ENCODE measurements at regions not wholly inside any gene's neighbourhood (a gene's known extent, or its start where the extent isn't known, plus 50 kb on each side); places are given as distances from the start of the nearest gene placed in this dataset.
"Not testable (repeated sequence)": the region's sequence is repeated elsewhere in the genome, so short reads cannot be mapped to it uniquely, and the experiment has no call there.

DNA sequence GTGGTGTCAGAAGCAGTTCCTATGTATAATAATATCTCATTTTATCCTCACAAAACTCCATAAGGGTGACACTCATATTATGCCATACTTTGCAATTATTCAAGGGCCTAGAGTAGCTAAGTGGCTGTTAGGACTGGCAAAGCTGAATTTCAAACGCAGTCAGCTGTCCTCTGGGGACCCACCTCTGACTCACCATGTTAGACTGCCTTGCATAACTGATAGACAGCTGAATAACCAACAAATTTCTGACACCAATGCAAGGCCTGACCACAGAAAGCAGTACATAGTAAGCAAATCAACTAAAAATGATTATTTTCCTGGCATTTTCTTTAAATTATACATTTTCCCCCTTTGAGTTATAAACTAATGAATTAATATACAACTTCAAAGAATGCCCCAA lies 251.6 kb upstream of the PTGER4 start:
- in situ Hi-C loops (cut with MboI; ENCODE audit: low pct_ligation_motif_present in 1 of 4, low pct_unique_long_range_greater_than_20kb in 1 of 4, low sequenced_read_pairs in 3 of 4) (no loop called here), intact Hi-C loops (cut with DNase I; ENCODE audit: low total_unique reads) (no loop called here)
- Histone ChIP-seq H3K9me3 (no peaks in the 10 kb centered on the region), H3K27me3 (no peaks in the 10 kb centered on the region), H3K36me3 (no peaks in the 10 kb centered on the region), H3K4me1 (peaks cover 0 to 36% (median 14%) of the 10 kb centered on the region in 4 donors), H3K4me3 (no peak overlapping the region), H3K27ac (no peak overlapping the region)
- no peak for DNase-seq
- WGBS, 2 donors (ENCODE audit: low coverage in 1 of 2) = 59% methylated on average over 1 of the region's 1 CpG; no CpG with 5 or more reads in 1 of the 2 donors
- TF ChIP-seq EP300 (IDR thresholded peaks at IDR 0.05; ENCODE audit: low read depth) = no peak
- TF ChIP-seq POLR2A (IDR thresholded peaks at IDR 0.05) = no peak
- TF ChIP-seq CTCF (IDR thresholded peaks at IDR 0.05) = no peak

- H3K27me3 ChIP-seq; DNase-seq; intact Hi-C loops (cut with DNase I; ENCODE audit: low total_unique reads); H3K4me1 ChIP-seq; H3K9me3 ChIP-seq; H3K27ac ChIP-seq; H3K4me3 ChIP-seq; H3K36me3 ChIP-seq; in situ Hi-C loops (cut with MboI; ENCODE audit: low pct_ligation_motif_present in 1 of 4, low pct_unique_long_range_greater_than_20kb in 1 of 4, low sequenced_read_pairs in 3 of 4): not testable (repeated sequence)
- WGBS, 2 donors (ENCODE audit: low coverage in 1 of 2) = 68 to 80% methylated on average over 8 of the region's 8 CpGs
Measured at GRCh38 chr5:40417046-40417810, 262.5 kb upstream of the PTGER4 start.

DNA sequence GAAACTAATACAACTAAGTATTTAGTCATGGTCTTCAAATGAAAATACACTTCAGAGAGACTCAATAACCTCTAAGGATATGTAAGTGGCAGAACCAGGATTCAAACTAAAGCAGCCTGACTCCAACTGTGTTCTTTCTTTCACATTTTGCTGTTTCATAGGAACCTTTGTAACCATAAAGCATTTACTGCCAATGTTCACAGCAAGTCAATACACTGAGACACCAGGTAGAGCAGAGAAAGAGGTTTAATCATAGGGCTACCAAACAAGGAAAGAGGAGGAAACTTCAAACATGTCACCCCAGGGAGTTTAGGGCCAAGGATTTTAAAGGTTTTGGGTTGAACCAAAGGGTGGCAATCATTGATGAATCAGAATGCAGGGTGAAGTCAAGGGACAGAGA lies 263.1 kb upstream of the PTGER4 start:
- no peak for DNase-seq
- Histone ChIP-seq H3K36me3 (no peaks in the 10 kb centered on the region), H3K4me1 (no peaks in the 10 kb centered on the region), H3K27ac (no peak overlapping the region), H3K27me3 (no peaks in the 10 kb centered on the region), H3K4me3 (no peak overlapping the region), H3K9me3 (peaks cover 0 to 2% of the 10 kb centered on the region in 2 donors)
- in situ Hi-C loops (cut with MboI; ENCODE audit: low pct_ligation_motif_present in 1 of 4, low pct_unique_long_range_greater_than_20kb in 1 of 4, low sequenced_read_pairs in 3 of 4) (no loop called here), intact Hi-C loops (cut with DNase I; ENCODE audit: low total_unique reads) (no loop called here)
- TF ChIP-seq CTCF (IDR thresholded peaks at IDR 0.05) (no peak), EP300 (IDR thresholded peaks at IDR 0.05; ENCODE audit: low read depth) (no peak)

DNA sequence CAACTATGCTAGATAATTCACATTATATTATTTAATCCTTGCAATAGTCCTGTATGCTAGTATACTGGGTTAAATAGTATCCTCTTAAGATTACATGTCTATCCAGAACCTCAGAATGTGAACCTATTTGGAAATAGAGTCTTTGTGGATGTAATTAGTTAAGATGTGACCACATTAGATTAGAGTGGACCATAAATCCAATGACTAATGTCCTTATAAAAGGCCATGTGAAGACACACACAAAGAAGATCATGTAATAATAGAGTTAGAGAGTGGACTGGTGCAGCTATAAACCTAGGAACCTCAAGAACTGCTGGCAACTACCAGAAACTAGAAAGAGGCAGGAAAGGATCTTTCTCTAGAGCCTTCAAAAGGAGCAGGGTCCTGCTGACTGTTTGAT lies 263.6 kb upstream of the PTGER4 start:
- intact Hi-C loops (cut with DNase I; ENCODE audit: low total_unique reads) (no loop called here), in situ Hi-C loops (cut with MboI; ENCODE audit: low pct_ligation_motif_present in 1 of 4, low pct_unique_long_range_greater_than_20kb in 1 of 4, low sequenced_read_pairs in 3 of 4) (no loop called here)
- H3K9me3 ChIP-seq = peaks cover 0 to 2% of the 10 kb centered on the region in 2 donors
- no peaks in the 10 kb centered on the region for H3K36me3 ChIP-seq
- no peak for DNase-seq
- H3K27me3 ChIP-seq = no peaks in the 10 kb centered on the region
- no peak for TF ChIP-seq EP300 (IDR thresholded peaks at IDR 0.05; ENCODE audit: low read depth)
- TF ChIP-seq POLR2A (IDR thresholded peaks at IDR 0.05) = no peak
- no peak for TF ChIP-seq CTCF (IDR thresholded peaks at IDR 0.05)
- TF ChIP-seq POLR2AphosphoS5 (IDR thresholded peaks at IDR 0.05) = no peak
- peaks cover 0 to 4% (median 0%) of the 10 kb centered on the region in 4 donors for H3K4me1 ChIP-seq
- H3K4me3 ChIP-seq = no peak overlapping the region
- H3K27ac ChIP-seq = no peak overlapping the region

GRCh38 chr5:40414922-40415321 lies 264.8 kb upstream of the PTGER4 start:
- no peaks in the 10 kb centered on the region for H3K27me3 ChIP-seq
- H3K36me3 ChIP-seq = no peaks in the 10 kb centered on the region
- in situ Hi-C loops (cut with MboI; ENCODE audit: low pct_ligation_motif_present in 1 of 4, low pct_unique_long_range_greater_than_20kb in 1 of 4, low sequenced_read_pairs in 3 of 4) (no loop called here), intact Hi-C loops (cut with DNase I; ENCODE audit: low total_unique reads) (no loop called here)
- peaks cover 0 to 9% (median 0%) of the 10 kb centered on the region in 4 donors for H3K4me1 ChIP-seq
- DNase-seq = no peak
- H3K4me3 ChIP-seq = no peak overlapping the region
- 81 to 92% methylated on average over 2 to 4 of the region's 4 CpGs for WGBS, 2 donors (ENCODE audit: low coverage in 1 of 2)
- TF ChIP-seq POLR2A (IDR thresholded peaks at IDR 0.05) (no peak), EP300 (IDR thresholded peaks at IDR 0.05; ENCODE audit: low read depth) (no peak), CTCF (IDR thresholded peaks at IDR 0.05) (no peak), POLR2AphosphoS5 (IDR thresholded peaks at IDR 0.05) (no peak)
- no peak overlapping the region for H3K27ac ChIP-seq
- peaks cover 0 to 2% of the 10 kb centered on the region in 2 donors for H3K9me3 ChIP-seq

Measured in transverse colon (tissue), 4 donors.